ENCODE measurements at regions not wholly inside any gene's neighbourhood (a gene's known extent, or its start where the extent isn't known, plus 50 kb on each side); places are given as distances from the start of the nearest gene placed in this dataset.

DNA sequence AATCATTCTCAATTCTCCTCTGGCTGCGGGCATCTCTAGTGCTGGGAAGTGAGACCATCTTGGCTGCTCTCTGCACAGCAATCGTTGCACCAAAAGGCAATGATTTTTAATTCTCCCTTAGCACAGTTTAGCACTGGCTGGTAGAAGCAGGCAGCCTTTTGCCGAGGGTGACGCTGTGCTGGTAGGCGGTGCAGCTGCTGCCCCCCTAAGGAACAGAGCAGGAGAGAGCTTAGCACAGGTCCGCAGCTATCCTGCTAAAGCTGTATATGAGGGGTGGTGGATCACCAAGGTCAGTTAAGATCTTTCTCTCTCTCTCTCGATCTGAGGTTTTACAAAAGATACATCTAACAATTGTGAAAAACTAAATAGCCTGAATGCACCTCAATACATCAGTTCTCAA is 390.1 kb downstream of the GATA3 start:
- H3K36me3 ChIP-seq: no peaks in the 10 kb centered on the region
- DNase-seq (no peak), ATAC-seq (peak; percentile 34)
- H3K27ac ChIP-seq: no peak overlapping the region
- peaks cover 4% of the 10 kb centered on the region for H3K27me3 ChIP-seq
- no peak overlapping the region for H3K4me3 ChIP-seq
- H3K4me1 ChIP-seq: no peaks in the 10 kb centered on the region
- H3K9me3 ChIP-seq: no peaks in the 10 kb centered on the region
- intact Hi-C loops (cut with DNase I): no loop called here
- TF ChIP-seq, protein P1, sequence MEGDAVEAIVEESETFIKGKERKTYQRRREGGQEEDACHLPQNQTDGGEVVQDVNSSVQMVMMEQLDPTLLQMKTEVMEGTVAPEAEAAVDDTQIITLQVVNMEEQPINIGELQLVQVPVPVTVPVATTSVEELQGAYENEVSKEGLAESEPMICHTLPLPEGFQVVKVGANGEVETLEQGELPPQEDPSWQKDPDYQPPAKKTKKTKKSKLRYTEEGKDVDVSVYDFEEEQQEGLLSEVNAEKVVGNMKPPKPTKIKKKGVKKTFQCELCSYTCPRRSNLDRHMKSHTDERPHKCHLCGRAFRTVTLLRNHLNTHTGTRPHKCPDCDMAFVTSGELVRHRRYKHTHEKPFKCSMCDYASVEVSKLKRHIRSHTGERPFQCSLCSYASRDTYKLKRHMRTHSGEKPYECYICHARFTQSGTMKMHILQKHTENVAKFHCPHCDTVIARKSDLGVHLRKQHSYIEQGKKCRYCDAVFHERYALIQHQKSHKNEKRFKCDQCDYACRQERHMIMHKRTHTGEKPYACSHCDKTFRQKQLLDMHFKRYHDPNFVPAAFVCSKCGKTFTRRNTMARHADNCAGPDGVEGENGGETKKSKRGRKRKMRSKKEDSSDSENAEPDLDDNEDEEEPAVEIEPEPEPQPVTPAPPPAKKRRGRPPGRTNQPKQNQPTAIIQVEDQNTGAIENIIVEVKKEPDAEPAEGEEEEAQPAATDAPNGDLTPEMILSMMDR (IDR thresholded peaks at IDR 0.05): peak; percentile 8

DNA sequence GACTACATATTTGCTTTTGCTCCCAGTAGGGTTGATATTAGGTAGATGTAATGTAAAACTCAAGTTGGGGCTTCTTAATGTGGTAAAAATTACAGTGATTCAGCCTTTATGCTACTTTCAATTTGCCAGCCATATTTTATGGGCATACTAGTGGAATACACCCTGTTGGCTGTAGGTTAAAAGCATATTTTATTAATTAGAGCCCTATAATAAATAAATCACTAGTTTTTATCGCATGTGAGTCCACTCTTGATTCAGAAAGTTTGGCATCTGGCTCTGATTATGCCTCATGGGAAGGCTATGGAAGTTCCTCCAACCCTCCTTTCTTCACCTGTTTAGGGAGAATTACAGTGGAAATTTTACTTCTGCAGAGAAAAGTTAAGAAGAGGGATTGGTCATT is 390.9 kb downstream of the GATA3 start:
- TF ChIP-seq, protein P1 (IDR thresholded peaks at IDR 0.05): no peak
- intact Hi-C loops (cut with DNase I): no loop called here

DNA sequence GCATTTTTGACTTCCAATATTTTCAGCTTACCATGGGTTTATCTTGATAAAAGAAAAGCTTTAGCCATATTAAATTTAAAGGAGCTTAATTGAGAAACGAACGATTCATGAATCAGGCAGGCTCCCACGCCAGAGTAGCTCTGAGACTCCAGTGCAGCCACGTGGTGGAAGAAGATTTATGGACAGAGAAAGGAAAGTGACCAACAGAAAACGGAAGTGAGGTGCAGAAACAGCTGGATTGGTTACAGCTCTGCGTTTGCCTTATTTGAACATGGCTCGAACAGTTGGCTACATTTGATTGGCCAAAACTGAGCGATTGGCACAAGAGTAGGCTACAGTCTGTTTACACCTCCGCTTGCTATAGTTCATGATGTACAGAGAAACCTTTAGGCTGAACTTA is 395.4 kb downstream of the GATA3 start:
- no peak overlapping the region for H3K27ac ChIP-seq
- H3K27me3 ChIP-seq: peaks cover 4% of the 10 kb centered on the region
- TF ChIP-seq, protein P1 (IDR thresholded peaks at IDR 0.05): no peak
- H3K9me3 ChIP-seq: no peaks in the 10 kb centered on the region
- H3K4me3 ChIP-seq: no peak overlapping the region
- no peak for DNase-seq
- no peaks in the 10 kb centered on the region for H3K4me1 ChIP-seq
- ATAC-seq: no peak
- no peaks in the 10 kb centered on the region for H3K36me3 ChIP-seq
- intact Hi-C loops (cut with DNase I): no loop called here

More for the DNA sequence above, 390.9 kb downstream of the GATA3 start:
- no peak overlapping the region for H3K4me3 ChIP-seq
- no peak overlapping the region for H3K27ac ChIP-seq
- peaks cover 4% of the 10 kb centered on the region for H3K27me3 ChIP-seq
- no peaks in the 10 kb centered on the region for H3K4me1 ChIP-seq
- ATAC-seq (no peak), DNase-seq (no peak)
- H3K36me3 ChIP-seq: no peaks in the 10 kb centered on the region
- H3K9me3 ChIP-seq: no peaks in the 10 kb centered on the region

DNA sequence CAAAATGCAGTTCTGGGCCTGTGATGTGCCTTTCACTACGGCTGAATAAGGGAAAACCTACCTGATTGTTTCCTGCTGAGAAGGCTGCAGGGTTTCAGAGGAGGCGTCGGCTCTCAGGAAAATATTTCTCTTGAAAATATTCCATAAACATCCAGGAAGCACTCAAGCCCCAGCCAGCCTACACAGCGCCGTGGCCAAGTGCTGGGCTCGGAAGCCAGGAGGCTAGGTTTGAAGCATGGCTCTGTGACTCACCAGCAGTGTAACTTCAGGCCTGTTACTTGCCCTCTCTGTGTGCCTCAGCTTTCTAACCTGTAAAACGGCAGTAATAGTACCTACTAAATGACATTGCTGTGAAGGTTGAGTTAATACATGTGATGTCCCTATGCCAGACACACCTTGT is 399.1 kb downstream of the GATA3 start:
- intact Hi-C loops (cut with DNase I): no loop called here
- Histone ChIP-seq H3K4me1 (no peaks in the 10 kb centered on the region), H3K27me3 (no peaks in the 10 kb centered on the region), H3K36me3 (no peaks in the 10 kb centered on the region), H3K27ac (no peak overlapping the region), H3K9me3 (no peaks in the 10 kb centered on the region), H3K4me3 (no peak overlapping the region)
- DNase-seq (peak; percentile 70), ATAC-seq (peak; percentile 84)
- TF ChIP-seq, protein P1 (IDR thresholded peaks at IDR 0.05): no peak

DNA sequence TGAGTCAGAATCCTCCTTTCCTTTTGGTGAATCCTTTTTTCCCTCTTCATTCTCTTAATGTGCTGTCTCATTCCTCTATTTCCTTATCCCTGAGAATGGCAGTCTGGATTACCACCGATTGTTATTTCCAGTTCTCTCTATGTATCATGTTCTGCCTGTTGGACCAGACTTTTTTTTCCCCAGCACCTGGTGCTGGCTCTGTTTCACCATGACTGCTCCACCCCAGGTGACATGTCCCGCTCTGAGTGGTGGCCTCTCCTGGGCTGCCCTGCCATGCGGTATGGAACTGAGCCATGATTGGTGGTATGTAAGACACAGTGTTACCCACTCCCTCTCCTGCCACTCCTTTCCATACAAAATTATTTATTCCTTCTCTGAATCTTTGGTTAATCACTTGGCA is 399.9 kb downstream of the GATA3 start:
- Histone ChIP-seq H3K4me1 (no peaks in the 10 kb centered on the region), H3K4me3 (no peak overlapping the region), H3K9me3 (no peaks in the 10 kb centered on the region), H3K27ac (no peak overlapping the region), H3K36me3 (no peaks in the 10 kb centered on the region), H3K27me3 (no peaks in the 10 kb centered on the region)
- DNase-seq (no peak), ATAC-seq (peak; percentile 30)
- intact Hi-C loops (cut with DNase I): no loop called here
- TF ChIP-seq, protein P1 (IDR thresholded peaks at IDR 0.05): no peak

DNA sequence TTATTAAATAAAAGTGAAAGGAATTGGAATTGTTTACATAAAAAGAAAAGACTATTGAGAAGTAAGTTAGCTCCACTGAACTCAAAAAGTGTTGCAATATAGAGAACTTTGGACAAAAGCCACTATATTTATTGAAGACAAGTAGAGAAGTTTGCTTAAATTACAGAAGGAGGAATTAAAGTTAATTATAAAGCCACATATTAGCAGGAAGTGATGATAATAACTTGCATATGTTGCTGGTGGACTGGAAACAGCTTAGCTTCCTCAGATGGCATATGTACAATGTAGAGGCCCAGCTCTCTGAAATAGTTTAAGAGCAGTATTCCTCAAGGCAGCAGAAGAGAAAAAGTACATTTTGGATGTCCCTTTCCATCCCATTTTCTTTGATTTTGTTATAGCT is 400.7 kb downstream of the GATA3 start:
- H3K4me3 ChIP-seq: no peak overlapping the region
- no peaks in the 10 kb centered on the region for H3K27me3 ChIP-seq
- no peaks in the 10 kb centered on the region for H3K9me3 ChIP-seq
- no peaks in the 10 kb centered on the region for H3K4me1 ChIP-seq
- DNase-seq (no peak), ATAC-seq (no peak)
- TF ChIP-seq, protein P1 (IDR thresholded peaks at IDR 0.05): no peak
- intact Hi-C loops (cut with DNase I): no loop called here
- H3K36me3 ChIP-seq: no peaks in the 10 kb centered on the region
- no peak overlapping the region for H3K27ac ChIP-seq
